K562 (cell line): ENCODE measurements at regions not wholly inside any gene's neighbourhood (a gene's known extent, or its start where the extent isn't known, plus 50 kb on each side); places are given as distances from the start of the nearest gene placed in this dataset.

Experiments
- ATAC-seq: fragments of 200-7000 bp; cut with Tn5 transposase; 3 replicates; pipeline ENCODE4 v1.9.1; 2020; ENCODE audit warnings: moderate library complexity
- BruUV-seq: library from RNA; stranded (reverse); fragments of 400-500 nt; replicated peaks from 2 replicates; lab custom pipeline; 2021; lab: Mats Ljungman, UMichigan
- CTCF ChIA-PET: fragments of 300-600 bp; formaldehyde crosslinking; extraction: SDS; loops from one replicate; lab custom pipeline; 2021; ENCODE audit warnings: low intra/inter-chr PET ratio; lab: Yijun Ruan, JAX
- POLR2A ChIA-PET: fragments of 300-600, 350-650 bp; sonication (Branson Sonifier 250); formaldehyde crosslinking; extraction: SDS; loops from one replicate; lab custom pipeline; 2021; ENCODE audit warnings: antibody characterized with exemption, inconsistent platforms; lab: Yijun Ruan, JAX
- DNase-seq, 4 experiments: peaks; one replicate each; pipeline versions ENCODE4 v3.0.0 to v3.0.0-alpha.2; 2011 to 2018; ENCODE audit warnings: low spot score in 3 of 4, mixed read lengths in 3 of 4; ENCODE audit errors: extremely low read depth in 1 of 4
- FAIRE-seq: peaks from 2 replicates; lab custom pipeline; 2011; peaks lifted over from hg19 to GRCh38; lab: Jason Lieb, UNC
- H2AFZ ChIP-seq: 2 replicates; pipeline ENCODE4 v1.6.0; 2011; ENCODE audit warnings: low read depth, low read length, control low read depth, inconsistent platforms
- H3K27ac ChIP-seq: fragments of 200-600 bp; 3 replicates; pipeline ENCODE4 v1.8.0; 2011; ENCODE audit warnings: low read depth, mild to moderate bottlenecking, control low read depth, inconsistent platforms, low read length, moderate library complexity, mixed read lengths; ENCODE audit errors: extremely low read depth
- H3K27me3 ChIP-seq, 2 experiments: fragments of 300-600 bp in 1 of 2; 2 replicates in 1 of 2; 3 replicates in 1 of 2; pipeline versions ENCODE4 v1.6.0 to v1.8.0; 2011; ENCODE audit warnings: inconsistent platforms in 2 of 2, low read length in 2 of 2, mild to moderate bottlenecking in 1 of 2, mixed read lengths in 1 of 2, moderate library complexity in 1 of 2; ENCODE audit not compliant: control insufficient read depth in 2 of 2, insufficient read depth in 2 of 2
- H3K36me3 ChIP-seq: fragments of 300-600 bp; 3 replicates; pipeline ENCODE4 v1.8.0; 2011; ENCODE audit warnings: mild to moderate bottlenecking, low read length, inconsistent platforms; ENCODE audit not compliant: control insufficient read depth, insufficient read depth
- H3K4me1 ChIP-seq, 2 experiments: fragments of 200-600 bp in 1 of 2; replicated peaks in 1 of 2; 2 replicates in 1 of 2; 3 replicates in 1 of 2; pipeline versions ENCODE4 v1.5.1 to v1.8.0; 2011; ENCODE audit warnings: inconsistent platforms in 2 of 2, low read length in 2 of 2, mild to moderate bottlenecking in 1 of 2, mixed read lengths in 1 of 2, moderate library complexity in 1 of 2; ENCODE audit not compliant: control insufficient read depth in 2 of 2, insufficient read depth in 2 of 2
- H3K4me2 ChIP-seq: 2 replicates; pipeline ENCODE4 v1.6.1; 2011; ENCODE audit warnings: low read length, control low read depth, inconsistent platforms, mixed read lengths; ENCODE audit not compliant: insufficient read depth
- H3K4me3 ChIP-seq: fragments of 200-600 bp; sonication (generic), shearing (Covaris generic); 2 replicates; pipeline ENCODE4 v1.5.1; 2016; ENCODE audit warnings: control low read depth, inconsistent platforms
- H3K79me2 ChIP-seq: fragments of 200-600 bp; 3 replicates; pipeline ENCODE4 v1.8.0; 2011; ENCODE audit warnings: low read length, inconsistent platforms; ENCODE audit not compliant: control insufficient read depth, insufficient read depth
- H3K9ac ChIP-seq, 2 experiments: 2 replicates each; pipeline versions ENCODE4 v1.6.0 to v1.6.1; 2011; ENCODE audit warnings: low read depth in 2 of 2, low read length in 2 of 2, control low read depth in 1 of 2, inconsistent platforms in 1 of 2, mild to moderate bottlenecking in 1 of 2, mixed read lengths in 1 of 2; ENCODE audit not compliant: insufficient read depth in 1 of 2
- H3K9me1 ChIP-seq: one replicate; pipeline ENCODE4 v1.6.0; 2011; ENCODE audit warnings: inconsistent platforms, mild to moderate bottlenecking, low read length, moderate library complexity; ENCODE audit not compliant: control insufficient read depth, insufficient read depth
- H3K9me3 ChIP-seq: replicated peaks from 2 replicates; pipeline ENCODE4 v1.5.1; 2011; ENCODE audit warnings: low read depth, low read length, inconsistent platforms; ENCODE audit not compliant: control insufficient read depth, insufficient read depth
- H4K20me1 ChIP-seq: replicated peaks from 2 replicates; pipeline ENCODE4 v1.6.1; 2011; ENCODE audit warnings: low read length, inconsistent platforms, mixed read lengths; ENCODE audit not compliant: control insufficient read depth, insufficient read depth
- BRF1 ChIP-seq: IDR thresholded peaks from 3 replicates; pipeline ENCODE4 v1.6.1; 2011; ENCODE audit warnings: borderline replicate concordance, mild to moderate bottlenecking; ENCODE audit not compliant: insufficient read length; ENCODE audit errors: extremely low read depth
- GTF2A2 ChIP-seq: IDR thresholded peaks from 2 replicates; pipeline ENCODE4 v1.6.1; 2016; ENCODE audit warnings: mild to moderate bottlenecking, missing genetic modification characterization, missing compliant biosample characterization
- HEY1 ChIP-seq: fragments of 250-450 bp; sonication (Bioruptor Pico); IDR thresholded peaks from 2 replicates; pipeline ENCODE4 v1.5.0; 2020; ENCODE audit warnings: mild to moderate bottlenecking, moderate library complexity, borderline replicate concordance
- MAFG ChIP-seq: fragments of 450-650 bp; conservative IDR thresholded peaks from 2 replicates; pipeline ENCODE4 v1.6.1; 2016; ENCODE audit warnings: missing genetic modification characterization, missing compliant biosample characterization
- MIER1 ChIP-seq: fragments of 450-650 bp; IDR thresholded peaks from 2 replicates; pipeline ENCODE4 v1.6.1; 2016; ENCODE audit warnings: antibody characterized with exemption, mild to moderate bottlenecking, low read depth
- NCOA1 ChIP-seq: fragments of 450-650 bp; IDR thresholded peaks from 2 replicates; pipeline ENCODE4 v1.6.1; 2016; ENCODE audit warnings: low read depth
- NCOA4 ChIP-seq: fragments of 450-650 bp; IDR thresholded peaks from 2 replicates; pipeline ENCODE4 v1.6.1; 2018; ENCODE audit warnings: mild to moderate bottlenecking; ENCODE audit not compliant: partially characterized antibody
- PHF21A ChIP-seq: fragments of 450-650 bp; IDR thresholded peaks from 2 replicates; pipeline ENCODE4 v1.6.1; 2017; ENCODE audit warnings: low read depth, borderline replicate concordance
- RBM15 ChIP-seq: fragments of 200-400 bp; formaldehyde crosslinking; IDR thresholded peaks from 2 replicates; pipeline ENCODE4 v1.6.1; 2018; ENCODE audit warnings: mild to moderate bottlenecking, low read length, moderate library complexity; ENCODE audit not compliant: insufficient read depth
- SRSF9 ChIP-seq: fragments of 200-400 bp; formaldehyde crosslinking; IDR thresholded peaks from 2 replicates; pipeline ENCODE4 v1.6.1; 2017; ENCODE audit warnings: low read depth, low read length, borderline replicate concordance
- ZFP1 ChIP-seq: fragments of 450-650 bp; formaldehyde crosslinking; IDR thresholded peaks from 2 replicates; pipeline ENCODE4 v1.4.0; 2020; ENCODE audit warnings: mild to moderate bottlenecking, mixed read lengths
- ZKSCAN8 ChIP-seq: fragments of 200-800 bp; sonication (Bioruptor generic); IDR thresholded peaks from 2 replicates; pipeline ENCODE4 v1.6.1; 2016; ENCODE audit warnings: missing genetic modification characterization, missing compliant biosample characterization
- ZNF444 ChIP-seq: fragments of 250-450 bp; sonication (Bioruptor Pico); IDR thresholded peaks from 2 replicates; pipeline ENCODE4 v1.4.0; 2020; ENCODE audit warnings: mild to moderate bottlenecking, moderate library complexity
- ZNF780A ChIP-seq: fragments of 250-450 bp; sonication (Bioruptor Pico); IDR thresholded peaks from 2 replicates; pipeline ENCODE4 v1.5.0; 2021; ENCODE audit warnings: mild to moderate bottlenecking
- WGBS: fragments of 100-300 bp; shearing (Covaris generic); methylation state at CpG from one replicate; pipeline ENCODE4 v1.1.6; 2016; ENCODE audit warnings: low coverage, mixed read lengths; ENCODE audit not compliant: insufficient coverage; ENCODE audit errors: missing lambda C conversion rate; 5-methylcytosine and 5-hydroxymethylcytosine counted together
- in situ Hi-C: fragments of 300-500 bp; cut with MboI; formaldehyde crosslinking; loops from 4 replicates; pipeline ENCODE4 v1.15.0; 2018; ENCODE audit warnings: inconsistent platforms, mixed read lengths
- intact Hi-C: fragments of 100-400 bp; cut with micrococcal nuclease; formaldehyde crosslinking; loops from 2 replicates; pipeline ENCODE4 v1.14.2; 2022

DNA sequence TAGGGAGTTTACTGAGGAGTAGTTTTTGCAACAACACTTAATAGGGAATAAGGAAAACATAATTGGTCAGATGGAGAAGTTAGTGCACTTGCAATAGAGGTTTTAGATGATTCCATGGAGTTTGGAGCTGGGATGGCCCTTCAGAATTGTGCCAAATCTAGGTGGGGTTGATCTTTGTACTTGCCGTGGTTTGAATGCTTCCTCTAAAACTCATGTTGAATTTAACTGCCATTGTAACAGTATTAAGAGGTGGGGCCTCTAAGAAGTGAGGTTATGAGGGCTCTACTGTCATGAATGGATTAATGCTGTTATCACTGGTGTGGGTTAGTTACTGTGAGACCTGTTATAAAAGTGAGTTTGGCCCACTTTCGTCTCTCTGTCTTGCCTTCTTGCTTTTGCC, 94.4 kb upstream of the BOD1L1 start:
- in situ Hi-C loops, result no loop called here
- Histone ChIP-seq H2AFZ (no peak overlapping the region), H3K9me1 (no peaks in the 10 kb centered on the region), H3K27me3 (no peaks in the 10 kb centered on the region), H3K4me2 (no peak overlapping the region), H3K4me3 (no peak overlapping the region)
- ATAC-seq (no peak), DNase-seq (no peak), FAIRE-seq (no peak)
- intact Hi-C loops, result no loop called here
- CTCF ChIA-PET, result no interaction called here
- TF ChIP-seq ZFP1 (CRISPR knock-in tag), result no peak
- no peak for TF ChIP-seq BRF1
- TF ChIP-seq ZNF780A (CRISPR knock-in tag), result no peak
- no peak for TF ChIP-seq PHF21A
- TF ChIP-seq ZKSCAN8, result no peak
- no peak for TF ChIP-seq NCOA1
- no peak for TF ChIP-seq MIER1
- TF ChIP-seq SRSF9, result no peak
- no peak for TF ChIP-seq HEY1 (CRISPR knock-in tag)
- TF ChIP-seq ZNF444, result no peak
- TF ChIP-seq NCOA4, result no peak
- TF ChIP-seq GTF2A2 (tag), result no peak
- no peak for TF ChIP-seq MAFG (tag)
- no peak for TF ChIP-seq RBM15
- TF ChIP-seq, all 486 proteins: peak for 0
- H3K79me2 ChIP-seq, result no peaks in the 10 kb centered on the region
- H3K9me3 ChIP-seq, result no peaks in the 10 kb centered on the region; the same call in 1 of the 2 replicates
- no peak overlapping the region for H3K27ac ChIP-seq
- BruUV-seq, result no TSS peak
- no peaks in the 10 kb centered on the region for H4K20me1 ChIP-seq
- H3K9ac ChIP-seq, result no peak overlapping the region
- POLR2A ChIA-PET, result no interaction called here
- H3K36me3 ChIP-seq, result no peaks in the 10 kb centered on the region
- no peaks in the 10 kb centered on the region for H3K4me1 ChIP-seq
- 0% methylated on average over 2 of the region's 2 CpGs for WGBS
